ENCODE measurements at regions not wholly inside any gene's neighbourhood (a gene's known extent, or its start where the extent isn't known, plus 50 kb on each side); places are given as distances from the start of the nearest gene placed in this dataset.
A peak's percentile ranks its signal among the peaks of the same experiment; 100 is the strongest.

GRCh38 chr9:90948156-90948555 is 146.5 kb downstream of the SYK start:
- H3K4me3 ChIP-seq (ENCODE audit: low read length): no peak overlapping the region
- no peak for TF ChIP-seq CTCF (IDR thresholded peaks at IDR 0.05; ENCODE audit: insufficient read depth, low read depth, low read length, missing control alignments)
- DNase-seq (ENCODE audit: low read depth): no peak

- DNase-seq (ENCODE audit: low read depth): no peak
- TF ChIP-seq CTCF (IDR thresholded peaks at IDR 0.05; ENCODE audit: insufficient read depth, low read depth, low read length, missing control alignments): no peak
- no peak overlapping the region for H3K4me3 ChIP-seq (ENCODE audit: low read length)
Observed at GRCh38 chr9:90950600-90950999, 149.0 kb downstream of the SYK start.

- TF ChIP-seq CTCF (IDR thresholded peaks at IDR 0.05; ENCODE audit: insufficient read depth, low read depth, low read length, missing control alignments): no peak
- no peak overlapping the region for H3K4me3 ChIP-seq (ENCODE audit: low read length)
- no peak for DNase-seq (ENCODE audit: low read depth)
Observed at GRCh38 chr9:90953200-90953599, 151.6 kb downstream of the SYK start.

- H3K4me3 ChIP-seq (ENCODE audit: low read length): no peak overlapping the region
- TF ChIP-seq CTCF (IDR thresholded peaks at IDR 0.05; ENCODE audit: insufficient read depth, low read depth, low read length, missing control alignments): peak; percentile 12
- no peak for DNase-seq (ENCODE audit: low read depth)
Observed at GRCh38 chr9:90953805-90954204, 152.2 kb downstream of the SYK start.

GRCh38 chr9:90956026-90956810 is 154.6 kb downstream of the SYK start:
- H3K4me3 ChIP-seq (ENCODE audit: low read length): no peak overlapping the region
- peak; percentile 46 for DNase-seq (ENCODE audit: low read depth)
- TF ChIP-seq CTCF (IDR thresholded peaks at IDR 0.05; ENCODE audit: insufficient read depth, low read depth, low read length, missing control alignments): no peak

GRCh38 chr9:90958328-90958727 is 156.7 kb downstream of the SYK start:
- no peak for TF ChIP-seq CTCF (IDR thresholded peaks at IDR 0.05; ENCODE audit: insufficient read depth, low read depth, low read length, missing control alignments)
- no peak overlapping the region for H3K4me3 ChIP-seq (ENCODE audit: low read length)
- DNase-seq (ENCODE audit: low read depth): no peak

- no peak overlapping the region for H3K4me3 ChIP-seq (ENCODE audit: low read length)
- TF ChIP-seq CTCF (IDR thresholded peaks at IDR 0.05; ENCODE audit: insufficient read depth, low read depth, low read length, missing control alignments): no peak
- DNase-seq (ENCODE audit: low read depth): no peak
Observed at GRCh38 chr9:90960941-90961340, 159.3 kb downstream of the SYK start.

All from epithelial cell of esophagus (primary cell).